Tibial nerve (tissue), 4 donors: ENCODE measurements at regions not wholly inside any gene's neighbourhood (a gene's known extent, or its start where the extent isn't known, plus 50 kb on each side); places are given as distances from the start of the nearest gene placed in this dataset.

Source experiments
- DNase-seq, 2 donors: peaks; one replicate each; pipeline ENCODE4 v3.0.0-alpha.2; 2019; ENCODE audit warnings: low spot score in 2 of 2
- H3K27ac ChIP-seq, 4 donors: fragments of 200-600 bp; sonication (generic) in 3 of 4; one replicate each; pipeline ENCODE4 v1.5.1; 2017 to 2019; ENCODE audit warnings: mild to moderate bottlenecking in 1 of 4
- H3K27me3 ChIP-seq, 2 donors: fragments of 200-600 bp; sonication (generic) in 1 of 2; one replicate each; pipeline versions ENCODE4 v1.5.1 to v1.6.0; 2017 to 2019
- H3K36me3 ChIP-seq, 3 donors: fragments of 200-600 bp; sonication (generic); one replicate each; pipeline ENCODE4 v1.5.1; 2018 to 2019
- H3K4me1 ChIP-seq, 4 donors: fragments of 200-600 bp; sonication (generic) in 3 of 4; one replicate each; pipeline ENCODE4 v1.5.1; 2017 to 2019
- H3K4me3 ChIP-seq, 4 donors: fragments of 200-600 bp; sonication (generic) in 3 of 4; one replicate each; pipeline ENCODE4 v1.5.1; 2017 to 2019; ENCODE audit warnings: mild to moderate bottlenecking in 1 of 4, moderate library complexity in 1 of 4
- H3K9me3 ChIP-seq, 4 donors: fragments of 200-600 bp; sonication (generic) in 3 of 4; one replicate each; pipeline ENCODE4 v1.5.1; 2017 to 2019
- CTCF ChIP-seq, 5 experiments: fragments of 200-600 bp in 3 of 5; fragments of 450-650 bp in 2 of 5; sonication (generic) in 3 of 5; IDR thresholded peaks; one replicate each; pipeline ENCODE4 v1.5.1; 2016 to 2019; ENCODE audit warnings: antibody characterized with exemption in 5 of 5, mild to moderate bottlenecking in 3 of 5, moderate library complexity in 2 of 5
- EP300 ChIP-seq, 2 donors: sonication (generic); formaldehyde crosslinking; IDR thresholded peaks; one replicate each; pipeline ENCODE4 v1.6.1; 2017; ENCODE audit warnings: antibody characterized with exemption in 2 of 2, mild to moderate bottlenecking in 1 of 2
- POLR2A ChIP-seq, 2 donors: fragments of 450-650 bp; IDR thresholded peaks; one replicate each; pipeline ENCODE4 v1.6.1; 2017; ENCODE audit warnings: antibody characterized with exemption in 2 of 2, mild to moderate bottlenecking in 2 of 2, moderate library complexity in 2 of 2
- WGBS, 2 donors: methylation state at CpG; one replicate each; pipeline ENCODE4 v1.1.5; 2018; 5-methylcytosine and 5-hydroxymethylcytosine counted together

GRCh38 chr12:58584880-58585279, 335.4 kb downstream of the LRIG3 start:
- TF ChIP-seq EP300 (IDR thresholded peaks at IDR 0.05) (peak in 1 of 2 donors; percentile 35), POLR2A (IDR thresholded peaks at IDR 0.05) (no peak)
- WGBS, 2 donors = 64 to 78% methylated on average over 2 of the region's 2 CpGs
- no peaks in the 10 kb centered on the region for H3K36me3 ChIP-seq
- no peaks in the 10 kb centered on the region for H3K9me3 ChIP-seq
- DNase-seq = no peak
- H3K4me1 ChIP-seq = peaks cover 0 to 12% (median 0%) of the 10 kb centered on the region in 4 donors
- H3K4me3 ChIP-seq = no peak overlapping the region
- H3K27ac ChIP-seq = peak overlapping the region in 1 of 4 donors; percentile 58
- H3K27me3 ChIP-seq = no peaks in the 10 kb centered on the region

- Histone ChIP-seq H3K9me3 (no peaks in the 10 kb centered on the region), H3K27me3 (no peaks in the 10 kb centered on the region), H3K4me1 (peaks cover 0 to 12% (median 0%) of the 10 kb centered on the region in 4 donors), H3K36me3 (no peaks in the 10 kb centered on the region), H3K27ac (no peak overlapping the region), H3K4me3 (no peak overlapping the region)
- DNase-seq = no peak
- no peak for TF ChIP-seq POLR2A (IDR thresholded peaks at IDR 0.05)
- no peak for TF ChIP-seq EP300 (IDR thresholded peaks at IDR 0.05)
- no peak for TF ChIP-seq CTCF (IDR thresholded peaks at IDR 0.05)
- 51 to 65% methylated on average over 3 of the region's 3 CpGs for WGBS, 2 donors
Measured at GRCh38 chr12:58586762-58587161, 333.5 kb downstream of the LRIG3 start.

- 63 to 79% methylated on average over 3 of the region's 3 CpGs for WGBS, 2 donors
- no peak overlapping the region for H3K27ac ChIP-seq
- no peak overlapping the region for H3K4me3 ChIP-seq
- no peaks in the 10 kb centered on the region for H3K9me3 ChIP-seq
- H3K27me3 ChIP-seq = no peaks in the 10 kb centered on the region
- no peak for DNase-seq
- no peaks in the 10 kb centered on the region for H3K36me3 ChIP-seq
- TF ChIP-seq CTCF (IDR thresholded peaks at IDR 0.05) (no peak), EP300 (IDR thresholded peaks at IDR 0.05) (no peak), POLR2A (IDR thresholded peaks at IDR 0.05) (no peak)
- H3K4me1 ChIP-seq = peaks cover 0 to 18% (median 0%) of the 10 kb centered on the region in 4 donors
Measured at GRCh38 chr12:58588770-58589169, 331.5 kb downstream of the LRIG3 start.

GRCh38 chr12:58592475-58593207, 327.7 kb downstream of the LRIG3 start:
- DNase-seq = no peak

GRCh38 chr12:58593557-58594304, 326.6 kb downstream of the LRIG3 start:
- Histone ChIP-seq H3K27ac (no peak overlapping the region), H3K9me3 (no peaks in the 10 kb centered on the region), H3K4me3 (no peak overlapping the region), H3K36me3 (no peaks in the 10 kb centered on the region), H3K4me1 (peaks cover 0 to 7% (median 0%) of the 10 kb centered on the region in 4 donors), H3K27me3 (no peaks in the 10 kb centered on the region)
- DNase-seq = no peak
- 87 to 90% methylated on average over 6 of the region's 6 CpGs for WGBS, 2 donors
- TF ChIP-seq EP300 (IDR thresholded peaks at IDR 0.05) (no peak), CTCF (IDR thresholded peaks at IDR 0.05) (no peak), POLR2A (IDR thresholded peaks at IDR 0.05) (no peak)

More at GRCh38 chr12:58592475-58593207, 327.7 kb downstream of the LRIG3 start:
- Histone ChIP-seq H3K9me3 (no peaks in the 10 kb centered on the region), H3K4me3 (no peak overlapping the region), H3K4me1 (peaks cover 0 to 7% (median 0%) of the 10 kb centered on the region in 4 donors), H3K27ac (no peak overlapping the region), H3K27me3 (no peaks in the 10 kb centered on the region), H3K36me3 (no peaks in the 10 kb centered on the region)
- no peak for TF ChIP-seq POLR2A (IDR thresholded peaks at IDR 0.05)
- TF ChIP-seq CTCF (IDR thresholded peaks at IDR 0.05) = no peak
- TF ChIP-seq EP300 (IDR thresholded peaks at IDR 0.05) = peak in 1 of 2 donors; percentile 35
- WGBS, 2 donors = 60% methylated on average over 4 of the region's 4 CpGs
